ENCODE measurements at regions not wholly inside any gene's neighbourhood (a gene's known extent, or its start where the extent isn't known, plus 50 kb on each side); places are given as distances from the start of the nearest gene placed in this dataset.

DNA sequence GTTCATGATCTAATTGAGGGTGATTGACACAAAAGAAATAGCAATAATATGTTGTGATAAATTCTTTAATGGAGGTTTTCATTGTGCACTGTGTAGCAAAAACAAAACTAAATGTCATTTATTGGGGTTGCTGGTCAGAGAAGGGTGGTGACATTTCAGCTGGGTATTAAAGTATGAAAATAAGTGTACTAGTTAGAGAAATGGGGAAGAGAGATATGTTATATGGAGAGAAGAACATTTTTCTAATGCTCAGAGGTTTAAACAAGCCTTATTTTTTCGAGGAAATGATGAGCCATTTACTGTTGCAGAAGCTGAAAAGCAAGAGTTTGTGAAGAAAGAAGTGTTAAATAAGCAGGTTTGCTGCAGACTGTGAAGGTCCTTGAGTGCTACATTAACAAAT, 142.7 kb upstream of the PAQR3 start:
- TF ChIP-seq, protein P1, sequence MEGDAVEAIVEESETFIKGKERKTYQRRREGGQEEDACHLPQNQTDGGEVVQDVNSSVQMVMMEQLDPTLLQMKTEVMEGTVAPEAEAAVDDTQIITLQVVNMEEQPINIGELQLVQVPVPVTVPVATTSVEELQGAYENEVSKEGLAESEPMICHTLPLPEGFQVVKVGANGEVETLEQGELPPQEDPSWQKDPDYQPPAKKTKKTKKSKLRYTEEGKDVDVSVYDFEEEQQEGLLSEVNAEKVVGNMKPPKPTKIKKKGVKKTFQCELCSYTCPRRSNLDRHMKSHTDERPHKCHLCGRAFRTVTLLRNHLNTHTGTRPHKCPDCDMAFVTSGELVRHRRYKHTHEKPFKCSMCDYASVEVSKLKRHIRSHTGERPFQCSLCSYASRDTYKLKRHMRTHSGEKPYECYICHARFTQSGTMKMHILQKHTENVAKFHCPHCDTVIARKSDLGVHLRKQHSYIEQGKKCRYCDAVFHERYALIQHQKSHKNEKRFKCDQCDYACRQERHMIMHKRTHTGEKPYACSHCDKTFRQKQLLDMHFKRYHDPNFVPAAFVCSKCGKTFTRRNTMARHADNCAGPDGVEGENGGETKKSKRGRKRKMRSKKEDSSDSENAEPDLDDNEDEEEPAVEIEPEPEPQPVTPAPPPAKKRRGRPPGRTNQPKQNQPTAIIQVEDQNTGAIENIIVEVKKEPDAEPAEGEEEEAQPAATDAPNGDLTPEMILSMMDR (IDR thresholded peaks at IDR 0.05) = no peak
- no peak for TF ChIP-seq POLR2A (IDR thresholded peaks at IDR 0.05)
- H3K9me3 ChIP-seq = no peaks in the 10 kb centered on the region
- H3K4me1 ChIP-seq = no peaks in the 10 kb centered on the region
- H3K27ac ChIP-seq = no peak overlapping the region
- H3K36me3 ChIP-seq = no peaks in the 10 kb centered on the region
- intact Hi-C loops (cut with DNase I) = no loop called here
- H3K27me3 ChIP-seq = no peaks in the 10 kb centered on the region
- H3K4me3 ChIP-seq = no peak overlapping the region
- DNase-seq = no peak
- 44 to 48% methylated on average over 1 of the region's 1 CpG for WGBS, 2 donors

DNA sequence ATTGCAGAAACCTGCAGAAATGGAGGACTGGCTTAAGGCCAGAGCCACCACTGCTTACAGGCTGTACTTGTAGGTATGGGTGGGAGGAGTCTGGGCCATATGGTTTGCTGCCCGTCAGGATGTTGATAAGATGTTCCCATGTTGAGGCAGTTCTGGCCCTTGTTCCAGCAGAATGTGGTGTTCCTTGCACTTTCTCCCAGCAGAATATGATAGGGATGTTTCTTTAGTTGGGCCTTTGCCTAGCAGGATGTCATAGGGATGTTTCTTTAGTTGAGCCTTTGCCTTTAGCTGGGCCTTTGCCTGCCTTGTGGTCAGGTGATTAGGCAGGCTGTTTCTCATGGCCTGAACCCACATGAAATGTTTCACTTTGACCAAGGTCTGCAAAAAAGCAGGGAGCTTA, 139.1 kb upstream of the PAQR3 start:
- intact Hi-C loops (cut with DNase I) = no loop called here
- TF ChIP-seq POLR2A (IDR thresholded peaks at IDR 0.05) = no peak
- TF ChIP-seq, protein P1 (IDR thresholded peaks at IDR 0.05) = no peak
- Histone ChIP-seq H3K27me3 (no peaks in the 10 kb centered on the region), H3K4me1 (no peaks in the 10 kb centered on the region), H3K4me3 (no peak overlapping the region), H3K27ac (no peak overlapping the region), H3K9me3 (peaks cover 0 to 4% (median 0%) of the 10 kb centered on the region in 3 donors), H3K36me3 (no peaks in the 10 kb centered on the region)
- WGBS, 2 donors = 70 to 75% methylated on average over 1 of the region's 1 CpG
- DNase-seq = no peak

DNA sequence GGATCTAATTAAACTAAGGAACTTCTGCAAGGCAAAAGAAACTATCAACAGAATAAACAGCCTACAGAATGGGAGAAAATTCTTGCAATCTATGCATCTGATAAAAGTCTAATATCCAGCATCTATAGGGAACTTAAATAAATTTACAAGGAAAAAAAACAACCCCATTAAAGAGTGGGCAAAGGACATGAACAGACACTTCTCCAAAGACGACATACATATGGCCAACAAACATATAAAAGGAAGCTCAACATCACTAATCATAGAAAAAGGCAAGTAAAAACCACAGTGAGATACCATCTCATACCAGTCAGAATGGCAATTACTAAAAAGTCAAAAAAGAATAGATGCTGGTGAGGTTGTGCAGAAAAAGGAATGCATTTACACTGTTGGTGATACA, 134.8 kb upstream of the PAQR3 start:
- no peak overlapping the region for H3K27ac ChIP-seq

DNA sequence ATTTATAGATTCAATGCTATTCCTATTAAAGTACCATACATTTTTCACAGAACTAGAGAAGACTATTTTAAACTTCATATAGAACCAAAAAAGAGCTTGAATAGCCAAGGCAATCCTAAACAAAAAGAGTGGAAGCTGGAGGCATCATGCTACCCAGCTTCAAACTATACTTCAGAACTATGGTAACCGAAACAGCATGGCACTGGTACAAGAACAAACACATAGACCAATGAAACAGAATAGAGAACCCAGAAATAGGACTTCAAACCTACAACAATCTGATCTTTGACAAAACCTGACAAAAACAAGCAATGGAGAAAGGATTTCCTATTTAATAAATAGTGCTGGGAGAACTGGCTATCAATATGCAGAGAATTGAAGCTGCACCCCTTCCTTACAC, 134.2 kb upstream of the PAQR3 start:
- TF ChIP-seq POLR2A (IDR thresholded peaks at IDR 0.05) = no peak
- TF ChIP-seq, protein P1 (IDR thresholded peaks at IDR 0.05) = no peak
- Histone ChIP-seq H3K27ac (no peak overlapping the region), H3K27me3 (no peaks in the 10 kb centered on the region), H3K4me1 (no peaks in the 10 kb centered on the region), H3K9me3 (peaks cover 0 to 4% (median 0%) of the 10 kb centered on the region in 3 donors), H3K36me3 (no peaks in the 10 kb centered on the region), H3K4me3 (no peak overlapping the region)
- 0 to 100% methylated on average over 1 of the region's 1 CpG for WGBS, 2 donors
- no peak for DNase-seq
- intact Hi-C loops (cut with DNase I) = no loop called here

More for the DNA sequence above, 134.8 kb upstream of the PAQR3 start:
- 76 to 88% methylated on average over 1 of the region's 1 CpG for WGBS, 2 donors
- peaks cover 0 to 4% (median 0%) of the 10 kb centered on the region in 3 donors for H3K9me3 ChIP-seq
- TF ChIP-seq POLR2A (IDR thresholded peaks at IDR 0.05) = no peak
- TF ChIP-seq, protein P1 (IDR thresholded peaks at IDR 0.05) = no peak
- intact Hi-C loops (cut with DNase I) = no loop called here
- no peak overlapping the region for H3K4me3 ChIP-seq
- no peak for DNase-seq
- no peaks in the 10 kb centered on the region for H3K27me3 ChIP-seq
- no peaks in the 10 kb centered on the region for H3K4me1 ChIP-seq
- H3K36me3 ChIP-seq = no peaks in the 10 kb centered on the region

DNA sequence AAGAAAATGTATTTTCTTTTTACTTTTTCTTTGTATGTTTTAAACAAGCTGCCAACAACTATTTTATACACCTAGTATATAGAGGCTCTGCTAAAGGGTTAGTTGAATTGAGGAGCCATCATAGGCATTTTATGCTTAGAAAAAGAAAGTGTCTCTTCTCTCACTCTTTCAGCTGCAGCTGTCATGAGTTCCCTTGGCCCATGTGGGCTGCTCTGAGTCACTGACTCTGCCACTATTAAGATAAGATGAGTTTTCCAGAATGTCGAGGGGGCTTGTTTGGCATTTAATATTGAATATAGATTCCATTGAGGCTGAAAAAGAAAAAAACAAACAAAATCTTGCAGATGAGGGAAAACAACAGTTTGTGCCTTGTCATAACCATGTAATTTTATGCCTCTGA, 126.0 kb upstream of the PAQR3 start:
- Histone ChIP-seq H3K36me3 (no peaks in the 10 kb centered on the region), H3K27ac (no peak overlapping the region), H3K9me3 (no peaks in the 10 kb centered on the region), H3K27me3 (no peaks in the 10 kb centered on the region), H3K4me1 (no peaks in the 10 kb centered on the region), H3K4me3 (no peak overlapping the region)
- WGBS, 2 donors = 33 to 45% methylated on average over 1 of the region's 1 CpG
- no peak for TF ChIP-seq POLR2A (IDR thresholded peaks at IDR 0.05)
- TF ChIP-seq, protein P1 (IDR thresholded peaks at IDR 0.05) = no peak
- intact Hi-C loops (cut with DNase I) = no loop called here
- DNase-seq = no peak

Measured in esophagus squamous epithelium (tissue), 5 donors.